GM12872 (cell line): ENCODE measurements at regions not wholly inside any gene's neighbourhood (a gene's known extent, or its start where the extent isn't known, plus 50 kb on each side); places are given as distances from the start of the nearest gene placed in this dataset.

ENCODE experiments used
- TF ChIP-seq, protein P1 (sequence below): IDR thresholded peaks from 3 replicates; pipeline ENCODE4 v1.5.1; 2011; ENCODE audit warnings: low read depth, mild to moderate bottlenecking, low read length, moderate library complexity; ENCODE audit not compliant: insufficient read depth

DNA sequence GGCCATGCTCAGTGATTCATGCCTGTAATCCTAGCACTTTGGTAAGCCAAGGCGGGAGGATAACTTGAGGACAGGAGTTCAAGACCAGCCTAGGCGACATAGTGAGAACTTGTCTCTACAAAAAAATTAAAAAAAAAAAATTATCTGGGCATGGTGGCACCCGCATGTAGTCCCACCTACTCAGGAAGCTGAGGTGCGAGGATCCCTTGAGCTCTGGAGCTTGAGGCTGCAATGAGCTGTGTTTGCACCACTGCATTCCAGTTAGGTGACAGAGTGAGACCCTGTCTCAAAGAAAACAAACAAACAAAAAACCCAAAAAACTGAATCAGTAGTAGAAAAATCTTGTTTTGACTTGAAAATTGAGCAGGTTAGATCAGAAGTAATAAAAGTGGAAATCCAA, 67.1 kb upstream of the IPO9 start:
- TF ChIP-seq, protein P1, sequence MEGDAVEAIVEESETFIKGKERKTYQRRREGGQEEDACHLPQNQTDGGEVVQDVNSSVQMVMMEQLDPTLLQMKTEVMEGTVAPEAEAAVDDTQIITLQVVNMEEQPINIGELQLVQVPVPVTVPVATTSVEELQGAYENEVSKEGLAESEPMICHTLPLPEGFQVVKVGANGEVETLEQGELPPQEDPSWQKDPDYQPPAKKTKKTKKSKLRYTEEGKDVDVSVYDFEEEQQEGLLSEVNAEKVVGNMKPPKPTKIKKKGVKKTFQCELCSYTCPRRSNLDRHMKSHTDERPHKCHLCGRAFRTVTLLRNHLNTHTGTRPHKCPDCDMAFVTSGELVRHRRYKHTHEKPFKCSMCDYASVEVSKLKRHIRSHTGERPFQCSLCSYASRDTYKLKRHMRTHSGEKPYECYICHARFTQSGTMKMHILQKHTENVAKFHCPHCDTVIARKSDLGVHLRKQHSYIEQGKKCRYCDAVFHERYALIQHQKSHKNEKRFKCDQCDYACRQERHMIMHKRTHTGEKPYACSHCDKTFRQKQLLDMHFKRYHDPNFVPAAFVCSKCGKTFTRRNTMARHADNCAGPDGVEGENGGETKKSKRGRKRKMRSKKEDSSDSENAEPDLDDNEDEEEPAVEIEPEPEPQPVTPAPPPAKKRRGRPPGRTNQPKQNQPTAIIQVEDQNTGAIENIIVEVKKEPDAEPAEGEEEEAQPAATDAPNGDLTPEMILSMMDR, result no peak

DNA sequence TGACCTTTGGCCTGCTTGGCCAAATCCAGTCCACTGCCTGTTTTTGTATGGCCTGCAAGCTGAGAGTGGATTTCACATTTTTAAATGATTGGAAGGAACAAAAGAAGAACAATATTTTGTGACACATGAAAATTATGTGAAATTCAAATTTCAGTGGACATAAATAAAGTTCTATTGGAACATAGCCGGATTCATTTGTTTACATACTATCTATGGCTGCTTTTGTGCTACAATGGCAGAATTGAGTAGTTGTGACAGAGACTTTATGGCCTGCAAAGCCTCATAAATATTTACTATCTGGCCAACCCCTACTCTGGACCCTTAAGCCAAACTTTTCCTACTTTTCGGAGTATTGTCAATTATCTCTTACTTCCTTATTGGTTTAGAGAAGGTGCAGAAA, 66.6 kb upstream of the IPO9 start:
- TF ChIP-seq, protein P1, result no peak

DNA sequence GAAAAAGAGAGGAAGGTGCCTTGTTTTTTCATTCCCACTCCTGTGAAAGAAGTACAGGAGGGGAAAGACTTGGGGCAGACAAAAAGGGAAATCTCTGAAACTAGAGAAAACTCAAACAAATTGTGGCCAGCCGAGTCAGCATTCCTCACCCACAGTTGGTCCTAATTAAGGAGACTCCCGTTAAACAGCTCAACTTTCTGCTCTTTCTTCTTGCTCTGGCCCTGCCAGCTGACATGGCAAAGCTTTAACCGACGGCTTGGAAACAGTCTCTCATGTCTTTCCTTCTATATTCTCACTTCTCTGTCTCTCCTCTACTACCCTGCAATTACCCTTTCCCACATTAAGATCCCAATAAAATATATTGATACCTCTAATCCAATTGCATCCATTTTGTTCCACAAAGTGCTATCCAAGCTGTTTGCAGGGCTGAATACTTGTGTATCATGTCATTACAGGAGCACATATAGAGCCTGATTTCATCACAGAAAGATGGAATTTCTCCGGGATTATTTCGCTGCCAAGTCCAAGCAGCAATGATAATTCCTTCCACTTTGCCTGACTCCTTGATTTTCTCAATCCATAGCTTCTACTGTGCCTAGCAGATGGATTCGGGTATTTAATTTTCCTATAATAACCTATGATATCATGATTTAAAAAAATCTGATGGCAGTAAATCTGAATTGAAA, 65.4 kb upstream of the IPO9 start:
- TF ChIP-seq, protein P1, result no peak

DNA sequence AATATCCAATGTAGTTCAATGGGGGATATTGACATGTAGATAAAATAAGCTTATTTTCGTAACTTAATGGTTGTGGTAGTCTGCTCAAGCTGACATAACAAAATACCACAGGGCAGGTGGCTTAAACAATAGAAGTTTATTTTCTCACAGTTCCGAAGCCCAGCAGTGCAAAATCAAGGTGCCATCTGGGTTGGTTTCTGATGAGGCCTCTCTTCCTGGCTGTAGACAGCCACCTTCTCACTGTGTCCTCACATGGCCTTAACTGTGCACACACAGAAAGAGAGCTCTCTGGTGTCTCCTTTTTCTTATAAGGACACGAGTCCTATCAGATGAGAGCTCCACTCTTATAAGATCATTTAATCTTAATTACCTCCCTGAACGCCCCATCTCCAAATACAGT, 64.8 kb upstream of the IPO9 start:
- TF ChIP-seq, protein P1, result no peak

DNA sequence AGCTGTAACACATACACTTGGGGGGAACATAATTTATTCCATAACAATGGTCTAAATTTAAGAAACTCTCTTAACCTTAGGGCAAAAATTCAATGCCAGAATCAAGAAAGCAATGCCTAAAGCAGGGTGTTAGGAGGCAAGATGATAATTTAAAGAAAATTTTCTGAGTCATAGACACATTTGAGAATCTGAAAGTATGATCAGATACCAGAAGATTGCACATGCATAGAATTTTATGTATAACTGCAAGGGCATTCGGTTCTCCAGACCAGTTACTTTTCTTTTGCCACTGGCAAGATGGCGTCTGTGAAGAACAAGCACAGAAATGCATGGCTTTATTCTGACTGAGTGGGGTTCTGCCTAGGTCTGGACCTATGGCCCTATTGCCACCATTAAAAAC, 64.4 kb upstream of the IPO9 start:
- TF ChIP-seq, protein P1, result no peak

DNA sequence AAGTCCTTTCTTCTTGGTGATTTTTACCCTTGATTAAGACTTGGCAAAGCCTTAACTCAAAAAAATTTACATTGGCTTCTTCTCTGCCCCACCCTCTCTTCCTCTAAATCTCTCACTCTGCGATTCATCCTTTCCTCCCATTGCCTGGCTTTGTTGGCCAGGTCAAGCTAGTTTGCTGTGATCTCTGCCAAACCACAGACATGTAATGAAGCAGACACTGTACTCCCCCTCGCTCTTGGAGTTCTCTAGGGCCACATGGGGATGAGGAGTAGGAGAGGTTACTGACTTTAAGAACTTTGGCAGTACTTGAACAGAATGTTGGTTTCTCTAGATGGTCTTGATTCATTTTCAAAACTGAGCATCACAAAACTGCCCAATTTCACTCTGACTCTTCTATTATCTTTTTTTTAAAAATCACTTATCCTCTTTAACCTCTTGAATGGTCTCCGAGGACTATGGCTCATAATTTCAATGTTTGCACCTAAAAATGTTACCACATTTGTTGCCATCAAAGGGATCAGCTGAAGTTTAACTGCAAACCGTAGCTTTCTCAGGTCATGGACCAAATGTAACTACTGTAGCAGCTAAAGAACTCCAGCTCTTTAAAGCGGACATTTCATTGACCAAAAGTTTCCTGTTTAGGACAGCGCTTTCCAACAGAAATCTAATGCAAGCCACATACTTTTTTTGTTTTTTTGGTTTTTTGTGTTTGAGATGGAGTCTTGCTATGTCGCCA, 62.7 kb upstream of the IPO9 start:
- TF ChIP-seq, protein P1, result no peak

DNA sequence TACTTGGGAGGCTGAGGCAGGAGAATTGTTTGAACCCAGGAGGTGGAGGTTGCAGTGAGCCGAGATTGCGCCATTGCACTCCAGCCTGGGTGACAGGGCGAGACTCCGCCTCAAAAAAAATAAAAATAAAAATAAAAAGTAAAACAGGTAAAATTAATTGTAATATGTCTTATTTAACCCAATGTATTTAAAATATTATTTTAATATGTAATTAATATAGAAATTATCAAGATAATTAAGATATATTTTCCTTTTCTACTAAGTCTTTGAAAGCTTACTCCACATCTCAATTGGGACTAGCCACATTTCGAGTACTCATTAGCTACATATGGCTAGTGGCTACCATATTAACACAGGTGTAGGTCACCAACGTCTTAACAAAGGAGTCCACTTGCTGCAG, 61.6 kb upstream of the IPO9 start:
- TF ChIP-seq, protein P1, result no peak
